HEK293T (cell line): ENCODE measurements at regions not wholly inside any gene's neighbourhood (a gene's known extent, or its start where the extent isn't known, plus 50 kb on each side); places are given as distances from the start of the nearest gene placed in this dataset.

ENCODE experiments used
- CTBP1 ChIP-seq: fragments of 450-650 bp; IDR thresholded peaks from 2 replicates; pipeline ENCODE4 v1.6.1; 2016; ENCODE audit warnings: borderline replicate concordance
- FOXM1 ChIP-seq: fragments of 450-650 bp; IDR thresholded peaks from 2 replicates; pipeline ENCODE4 v1.6.1; 2017; ENCODE audit warnings: mild to moderate bottlenecking, borderline replicate concordance
- L3MBTL2 ChIP-seq: fragments of 450-650 bp; conservative IDR thresholded peaks from 2 replicates; pipeline ENCODE4 v1.6.1; 2016; ENCODE audit warnings: mild to moderate bottlenecking
- LEF1 ChIP-seq: fragments of 450-650 bp; IDR thresholded peaks from 2 replicates; pipeline ENCODE4 v1.6.1; 2017; ENCODE audit warnings: mild to moderate bottlenecking, borderline replicate concordance
- NFRKB ChIP-seq: fragments of 450-650 bp; IDR thresholded peaks from 2 replicates; pipeline ENCODE4 v1.6.1; 2016; ENCODE audit warnings: mild to moderate bottlenecking, moderate library complexity
- SUZ12 ChIP-seq: fragments of 450-650 bp; IDR thresholded peaks from 2 replicates; pipeline ENCODE4 v1.6.1; 2016; ENCODE audit warnings: mild to moderate bottlenecking
- ZNF384 ChIP-seq: fragments of 450-650 bp; IDR thresholded peaks from 2 replicates; pipeline ENCODE4 v1.6.1; 2016

GRCh38 chr10:44309939-44310761, 74.7 kb downstream of the CXCL12 start:
- no peak for TF ChIP-seq SUZ12
- no peak for TF ChIP-seq CTBP1
- TF ChIP-seq FOXM1 = no peak
- no peak for TF ChIP-seq L3MBTL2
- no peak for TF ChIP-seq ZNF384
- no peak for TF ChIP-seq LEF1
- no peak for TF ChIP-seq NFRKB
